Chondrocyte (in vitro differentiated cells): ENCODE measurements at regions not wholly inside any gene's neighbourhood (a gene's known extent, or its start where the extent isn't known, plus 50 kb on each side); places are given as distances from the start of the nearest gene placed in this dataset.

Experiments used
- DNase-seq: peaks from one replicate; pipeline ENCODE4 v3.0.0; 2021; ENCODE audit warnings: mixed read lengths, low spot score
- H3K27ac Mint-ChIP-seq: one replicate; pipeline ENCODE4 v1.8.0; 2021; ENCODE audit warnings: mild to moderate bottlenecking, moderate library complexity, mixed read lengths; ENCODE audit not compliant: unreplicated experiment
- H3K27me3 Mint-ChIP-seq: 2 replicates; pipeline ENCODE4 v1.8.0; 2021; ENCODE audit warnings: low read depth, mixed read lengths
- H3K36me3 Mint-ChIP-seq: 2 replicates; pipeline ENCODE4 v1.8.0; 2021; ENCODE audit warnings: low read depth, mixed read lengths
- H3K4me1 Mint-ChIP-seq: 2 replicates; pipeline ENCODE4 v1.8.0; 2021; ENCODE audit warnings: low read depth, mild to moderate bottlenecking, mixed read lengths
- H3K4me3 Mint-ChIP-seq: one replicate; pipeline ENCODE4 v1.8.0; 2021; ENCODE audit warnings: mild to moderate bottlenecking, moderate library complexity, mixed read lengths; ENCODE audit not compliant: unreplicated experiment
- H3K9me3 Mint-ChIP-seq: 2 replicates; pipeline ENCODE4 v1.8.0; 2021; ENCODE audit warnings: low read depth, mixed read lengths
- CTCF ChIP-seq: fragments of 200-600 bp; sonication (generic); IDR thresholded peaks from 2 replicates; pipeline ENCODE4 v1.5.0; 2021; ENCODE audit warnings: antibody characterized with exemption, mild to moderate bottlenecking, moderate library complexity

- H3K27me3 Mint-ChIP-seq, result no peaks in the 10 kb centered on the region
- no peak overlapping the region for H3K27ac Mint-ChIP-seq
- peaks cover 13% of the 10 kb centered on the region for H3K9me3 Mint-ChIP-seq
- TF ChIP-seq CTCF, result no peak
- no peak overlapping the region for H3K4me3 Mint-ChIP-seq
- no peak for DNase-seq
- H3K36me3 Mint-ChIP-seq, result no peaks in the 10 kb centered on the region
- H3K4me1 Mint-ChIP-seq, result peaks cover 26% of the 10 kb centered on the region
These were observed 187.3 kb upstream of the TLE4 start for GRCh38 chr9:79384501-79384900.

- H3K27me3 Mint-ChIP-seq, result no peaks in the 10 kb centered on the region
- H3K36me3 Mint-ChIP-seq, result no peaks in the 10 kb centered on the region
- H3K9me3 Mint-ChIP-seq, result peaks cover 10% of the 10 kb centered on the region
- no peak overlapping the region for H3K4me3 Mint-ChIP-seq
- no peak overlapping the region for H3K27ac Mint-ChIP-seq
- H3K4me1 Mint-ChIP-seq, result peaks cover 22% of the 10 kb centered on the region
- no peak for TF ChIP-seq CTCF
- no peak for DNase-seq
These were observed 184.5 kb upstream of the TLE4 start for GRCh38 chr9:79387101-79387835.

- no peak for DNase-seq
- Mint-ChIP-seq H3K27ac (no peak overlapping the region), H3K36me3 (no peaks in the 10 kb centered on the region), H3K4me1 (peaks cover 6% of the 10 kb centered on the region), H3K4me3 (no peak overlapping the region), H3K27me3 (no peaks in the 10 kb centered on the region), H3K9me3 (peaks cover 3% of the 10 kb centered on the region)
- no peak for TF ChIP-seq CTCF
These were observed 181.6 kb upstream of the TLE4 start for GRCh38 chr9:79390077-79390698.

- H3K9me3 Mint-ChIP-seq, result no peaks in the 10 kb centered on the region
- no peaks in the 10 kb centered on the region for H3K36me3 Mint-ChIP-seq
- DNase-seq, result peak; percentile 64
- TF ChIP-seq CTCF, result no peak
- no peaks in the 10 kb centered on the region for H3K27me3 Mint-ChIP-seq
- H3K4me1 Mint-ChIP-seq, result peaks cover 6% of the 10 kb centered on the region
- H3K27ac Mint-ChIP-seq, result no peak overlapping the region
- no peak overlapping the region for H3K4me3 Mint-ChIP-seq
These were observed 180.7 kb upstream of the TLE4 start for GRCh38 chr9:79390781-79391770.

GRCh38 chr9:79395228-79395627 lies 176.5 kb upstream of the TLE4 start:
- Mint-ChIP-seq H3K9me3 (no peaks in the 10 kb centered on the region), H3K27me3 (no peaks in the 10 kb centered on the region), H3K36me3 (no peaks in the 10 kb centered on the region), H3K4me3 (no peak overlapping the region), H3K27ac (no peak overlapping the region), H3K4me1 (no peaks in the 10 kb centered on the region)
- no peak for TF ChIP-seq CTCF
- no peak for DNase-seq
